ENCODE measurements at regions not wholly inside any gene's neighbourhood (a gene's known extent, or its start where the extent isn't known, plus 50 kb on each side); places are given as distances from the start of the nearest gene placed in this dataset.

GRCh38 chr18:30491815-30492551, 550.6 kb downstream of the DSC3 start:
- Histone ChIP-seq H3K36me3 (ENCODE audit: control insufficient read depth in 2 of 4, insufficient read depth in 4 of 4, low read length in 3 of 4) (no peaks in the 10 kb centered on the region), H3K79me1 (ENCODE audit: low read depth, low read length) (no peaks in the 10 kb centered on the region), H3K4me2 (ENCODE audit: insufficient read depth in 1 of 2, low read depth in 2 of 2, low read length in 2 of 2) (no peak overlapping the region), H3K23me2 (ENCODE audit: low read depth, low read length) (no peaks in the 10 kb centered on the region), H3K9me3 (ENCODE audit: insufficient read depth in 2 of 2, low read depth in 1 of 2, low read length in 1 of 2) (no peaks in the 10 kb centered on the region; a peak in 1 of 4 replicates), H2BK5ac (ENCODE audit: low read depth, low read length) (no peak overlapping the region), H3K9ac (replicated peaks in 1 of 4; ENCODE audit: extremely low read depth in 1 of 4, low read depth in 3 of 4, low read length in 3 of 4) (no peak overlapping the region), H4K91ac (replicated peaks; ENCODE audit: insufficient read length, low read length) (no peak overlapping the region), H2BK120ac (replicated peaks; ENCODE audit: low read depth, low read length) (no peak overlapping the region), H3K23ac (ENCODE audit: insufficient read length) (no peak overlapping the region), H4K8ac (ENCODE audit: extremely low read depth, insufficient read depth, low read length) (no peak overlapping the region), H3K79me2 (ENCODE audit: control insufficient read depth in 1 of 2, insufficient read depth in 2 of 2, low read length in 2 of 2) (no peaks in the 10 kb centered on the region), H2AFZ (ENCODE audit: low read length) (no peak overlapping the region), H2BK12ac (ENCODE audit: low read depth, low read length) (no peak overlapping the region), H3K56ac (replicated peaks; ENCODE audit: insufficient read length, low read depth, low read length) (no peak overlapping the region), H2BK15ac (ENCODE audit: low read length) (no peak overlapping the region), H3K18ac (ENCODE audit: extremely low read depth, low read length) (no peak overlapping the region), H2AK5ac (ENCODE audit: low read depth, low read length) (no peak overlapping the region), H2BK20ac (ENCODE audit: low read length) (no peak overlapping the region), H3K4me1 (replicated peaks in 1 of 4; ENCODE audit: control insufficient read depth in 3 of 4, insufficient read depth in 4 of 4, low read length in 3 of 4) (no peaks in the 10 kb centered on the region), H3K27me3 (replicated peaks in 1 of 4; ENCODE audit: control insufficient read depth in 3 of 4, extremely low read depth in 1 of 4, insufficient read depth in 3 of 4, low read length in 3 of 4) (no peaks in the 10 kb centered on the region), H3K4ac (replicated peaks; ENCODE audit: insufficient read length, low read depth, low read length) (no peak overlapping the region), H3K27ac (ENCODE audit: low read depth, low read length) (no peak overlapping the region), H3K14ac (ENCODE audit: insufficient read length) (no peak overlapping the region), H3K4me3 (ENCODE audit: extremely low read depth in 1 of 4, insufficient read depth in 2 of 4, low read depth in 3 of 4, low read length in 4 of 4) (no peak overlapping the region), H4K5ac (ENCODE audit: insufficient read length, low read depth, low read length) (no peak overlapping the region), H4K20me1 (replicated peaks in 1 of 2; ENCODE audit: control insufficient read depth in 1 of 2, insufficient read depth in 2 of 2, low read length in 2 of 2) (no peaks in the 10 kb centered on the region)
- no peak for TF ChIP-seq CBX8 (IDR thresholded peaks at IDR 0.05; ENCODE audit: borderline replicate concordance, low read depth, low read length)
- no peak for FAIRE-seq
- CTCF ChIA-PET (ENCODE audit: partially characterized antibody): no interaction called here
- DNase-seq (ENCODE audit: low read depth in 1 of 2, low spot score in 2 of 2): no peak
- 80% methylated on average over 3 of the region's 3 CpGs; no CpG with 5 or more reads in 1 of the 2 experiments for WGBS, 2 experiments (ENCODE audit: extremely low coverage in 1 of 2, insufficient coverage in 1 of 2, insufficient read length in 1 of 2, insufficient replicate concordance in 2 of 2, low coverage in 1 of 2, low lambda C conversion rate in 2 of 2, missing lambda C conversion rate in 1 of 2)
- POLR2A ChIA-PET (ENCODE audit: partially characterized antibody): no interaction called here
